GM13977 (cell line): ENCODE measurements at regions not wholly inside any gene's neighbourhood (a gene's known extent, or its start where the extent isn't known, plus 50 kb on each side); places are given as distances from the start of the nearest gene placed in this dataset.

Experiments used
- DNase-seq: peaks from one replicate; pipeline ENCODE4 v3.0.0; 2012; ENCODE audit warnings: low spot score
- in situ Hi-C: fragments of 300-500 bp; cut with MboI; formaldehyde crosslinking; loops from one replicate; pipeline ENCODE4 v1.12.0; 2022; ENCODE audit warnings: low sequenced_read_pairs, low pct_unique_long_range_greater_than_20kb, mixed read lengths, inconsistent platforms; ENCODE audit not compliant: unreplicated experiment
- TF ChIP-seq, protein P1 (sequence below): IDR thresholded peaks from 2 replicates; pipeline ENCODE4 v1.5.1; 2012; ENCODE audit warnings: mild to moderate bottlenecking, control low read depth; ENCODE audit not compliant: insufficient read depth; ENCODE audit errors: extremely low read depth, missing control alignments

DNA sequence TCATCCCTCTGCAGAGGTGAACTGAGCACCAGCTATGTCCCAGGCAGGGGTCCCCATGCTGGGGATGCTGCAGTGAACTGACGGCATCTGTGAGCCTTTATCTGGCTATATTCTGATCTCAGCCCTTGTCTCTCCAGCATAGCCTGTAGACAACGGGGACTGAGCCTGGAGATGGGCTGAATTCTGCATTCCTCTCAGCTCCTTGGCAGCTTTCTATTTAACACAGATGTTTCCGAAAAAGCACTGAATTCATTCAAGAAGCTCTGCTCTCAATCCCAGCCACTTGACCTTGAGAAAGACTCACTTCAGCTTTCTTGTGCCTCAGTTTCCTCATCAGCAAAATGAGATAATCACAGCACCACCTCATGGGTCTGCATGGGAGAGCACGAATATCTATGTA, 204.4 kb upstream of the PMEPA1 start:
- in situ Hi-C loops: no loop called here
- TF ChIP-seq, protein P1, sequence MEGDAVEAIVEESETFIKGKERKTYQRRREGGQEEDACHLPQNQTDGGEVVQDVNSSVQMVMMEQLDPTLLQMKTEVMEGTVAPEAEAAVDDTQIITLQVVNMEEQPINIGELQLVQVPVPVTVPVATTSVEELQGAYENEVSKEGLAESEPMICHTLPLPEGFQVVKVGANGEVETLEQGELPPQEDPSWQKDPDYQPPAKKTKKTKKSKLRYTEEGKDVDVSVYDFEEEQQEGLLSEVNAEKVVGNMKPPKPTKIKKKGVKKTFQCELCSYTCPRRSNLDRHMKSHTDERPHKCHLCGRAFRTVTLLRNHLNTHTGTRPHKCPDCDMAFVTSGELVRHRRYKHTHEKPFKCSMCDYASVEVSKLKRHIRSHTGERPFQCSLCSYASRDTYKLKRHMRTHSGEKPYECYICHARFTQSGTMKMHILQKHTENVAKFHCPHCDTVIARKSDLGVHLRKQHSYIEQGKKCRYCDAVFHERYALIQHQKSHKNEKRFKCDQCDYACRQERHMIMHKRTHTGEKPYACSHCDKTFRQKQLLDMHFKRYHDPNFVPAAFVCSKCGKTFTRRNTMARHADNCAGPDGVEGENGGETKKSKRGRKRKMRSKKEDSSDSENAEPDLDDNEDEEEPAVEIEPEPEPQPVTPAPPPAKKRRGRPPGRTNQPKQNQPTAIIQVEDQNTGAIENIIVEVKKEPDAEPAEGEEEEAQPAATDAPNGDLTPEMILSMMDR: no peak
- no peak for DNase-seq

DNA sequence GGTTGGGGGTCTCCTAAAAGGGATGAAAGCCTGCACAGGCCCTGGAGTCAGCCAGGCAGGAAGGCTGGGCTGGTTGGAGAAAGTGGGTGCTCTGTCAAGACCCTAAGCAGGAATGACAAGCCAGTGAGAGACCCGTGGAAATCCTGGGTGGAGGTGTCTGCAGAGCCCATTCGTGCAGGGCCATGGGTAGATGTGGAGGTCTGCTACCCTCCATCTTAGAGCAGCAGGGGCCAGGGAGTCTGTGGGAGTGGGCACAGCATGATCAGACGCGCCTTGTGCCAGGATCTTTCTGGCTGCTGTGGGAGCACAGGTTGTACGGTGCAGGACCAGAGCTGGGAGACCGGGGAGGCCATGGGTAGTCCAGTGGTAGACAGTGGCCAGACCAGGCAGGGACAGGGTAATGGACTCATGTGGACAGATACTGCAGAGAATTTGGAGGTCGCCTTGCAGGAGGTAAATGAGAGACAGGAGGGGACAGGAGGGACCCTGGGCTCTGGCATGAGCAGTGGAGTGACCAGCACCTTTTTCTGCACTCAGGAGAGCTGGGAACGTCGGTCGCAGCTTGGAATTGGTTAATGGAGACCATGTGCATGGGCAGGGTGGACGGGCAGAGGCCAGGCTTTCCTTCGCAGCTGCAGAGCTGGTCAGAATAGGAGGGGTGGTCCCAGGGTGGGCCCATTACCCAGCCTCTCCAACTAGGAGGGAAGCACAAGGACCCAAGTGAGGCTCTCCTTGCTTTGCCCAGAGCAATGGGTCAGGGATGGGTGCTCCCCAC, 203.5 kb upstream of the PMEPA1 start:
- TF ChIP-seq, protein P1: no peak
- DNase-seq: no peak
- in situ Hi-C loops: no loop called here

DNA sequence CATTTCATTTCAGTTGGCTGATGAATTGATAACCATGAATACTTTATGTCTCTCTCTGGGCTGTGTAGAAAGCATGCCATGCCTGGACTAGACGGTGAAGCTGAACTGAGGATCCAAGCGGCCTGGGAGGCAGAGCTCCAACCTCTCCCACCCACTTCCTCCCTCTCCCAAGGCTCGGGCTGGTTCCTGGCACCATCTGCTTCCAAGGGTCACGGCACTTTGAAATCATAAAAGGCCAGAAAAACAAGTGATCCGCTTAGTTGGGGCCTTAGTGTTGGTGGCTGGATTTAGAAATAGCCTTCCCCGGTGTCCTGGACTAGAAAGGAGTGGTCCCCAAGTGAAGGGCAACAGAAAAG, 202.4 kb upstream of the PMEPA1 start:
- in situ Hi-C loops: no loop called here
- TF ChIP-seq, protein P1: no peak
- no peak for DNase-seq

DNA sequence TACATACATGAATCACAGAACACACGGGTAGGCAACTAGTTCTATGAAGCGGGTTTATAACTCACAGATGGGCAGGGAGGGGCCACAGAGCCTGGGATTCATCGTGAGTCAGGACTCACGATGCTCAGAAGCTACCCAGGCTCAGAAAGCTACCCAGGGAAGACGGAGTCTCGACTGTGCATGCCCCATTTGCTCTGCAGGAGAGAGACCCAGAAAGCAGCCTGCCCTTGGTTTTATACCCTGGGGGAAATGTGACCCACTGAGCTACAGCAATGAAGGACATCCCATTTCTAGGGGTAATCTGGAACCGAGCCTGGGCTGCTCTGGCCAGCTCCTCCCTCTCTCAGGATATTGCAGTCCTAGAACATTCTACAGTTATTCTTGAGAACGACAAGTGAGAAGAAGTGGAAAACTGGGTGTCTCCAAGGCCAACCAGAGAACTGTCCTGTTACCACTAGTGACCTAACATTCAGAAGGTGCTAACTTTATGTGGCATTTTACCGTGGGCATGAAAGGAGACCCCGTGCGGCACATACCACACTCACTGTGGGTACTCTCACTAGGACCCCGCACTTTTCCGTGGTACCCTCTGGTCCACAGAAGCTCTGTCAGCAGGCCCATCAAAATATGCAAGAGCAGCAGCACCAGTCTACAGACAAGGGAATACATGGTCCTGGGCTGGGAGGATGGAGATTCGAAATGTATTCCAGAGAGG, 201.9 kb upstream of the PMEPA1 start:
- DNase-seq: no peak
- TF ChIP-seq, protein P1: no peak
- in situ Hi-C loops: no loop called here

DNA sequence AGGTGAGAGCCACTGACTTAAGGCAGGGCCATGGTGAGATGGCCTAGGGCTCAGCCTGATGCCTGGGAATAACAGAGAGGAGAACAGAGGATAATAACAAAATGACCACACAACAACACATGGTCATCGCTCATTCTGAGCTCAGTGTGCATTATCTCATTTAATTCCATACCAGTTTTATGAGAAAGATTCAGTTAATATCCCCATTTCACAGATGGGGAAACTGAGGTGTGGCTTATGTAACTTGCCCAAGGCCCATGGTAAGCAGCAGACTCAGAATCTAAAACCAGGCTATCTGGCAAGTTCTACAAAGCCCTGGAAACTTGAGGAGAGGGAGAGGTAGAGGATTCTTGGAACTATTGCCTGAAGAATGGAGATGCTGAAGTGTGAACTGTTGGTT, 200.9 kb upstream of the PMEPA1 start:
- in situ Hi-C loops: no loop called here
- TF ChIP-seq, protein P1: no peak

DNA sequence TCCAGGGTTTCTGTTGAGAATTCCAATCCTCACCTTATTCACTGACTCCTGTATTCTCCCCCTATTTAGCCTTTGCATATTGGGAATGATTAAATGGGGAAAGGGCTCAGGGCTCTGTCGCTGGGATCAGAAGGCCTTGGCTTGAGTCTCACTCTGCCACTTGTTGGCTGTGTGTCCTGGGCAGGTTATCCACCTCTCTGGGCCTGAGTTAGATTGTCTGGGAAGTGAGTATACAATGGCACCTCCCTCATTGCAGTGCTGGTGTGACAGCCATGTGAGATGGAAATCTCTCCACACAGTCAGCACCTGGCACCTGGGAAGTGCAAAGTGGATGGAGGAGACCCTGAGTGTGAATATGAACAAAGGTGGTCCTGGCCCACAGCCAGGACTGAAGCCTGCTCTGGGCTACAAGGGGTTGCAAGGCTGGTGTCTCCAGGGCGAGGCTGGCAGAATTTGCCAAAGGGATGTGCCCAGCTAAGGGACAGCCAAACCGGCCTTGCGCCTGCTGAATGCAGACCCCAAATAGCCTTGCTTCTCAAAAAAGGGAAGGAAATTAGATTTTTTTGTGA, 200.0 kb upstream of the PMEPA1 start:
- TF ChIP-seq, protein P1: no peak
- in situ Hi-C loops: no loop called here
- no peak for DNase-seq

More for the DNA sequence above, 200.9 kb upstream of the PMEPA1 start:
- no peak for DNase-seq
